SJSA1 (cell line): ENCODE measurements at regions not wholly inside any gene's neighbourhood (a gene's known extent, or its start where the extent isn't known, plus 50 kb on each side); places are given as distances from the start of the nearest gene placed in this dataset.
A peak's percentile ranks its signal among the peaks of the same experiment; 100 is the strongest.

ENCODE experiments used
- DNase-seq, 2 experiments: peaks; one replicate each; pipeline ENCODE4 v3.0.0-alpha.2; 2015 to 2020; ENCODE audit warnings: low spot score in 2 of 2, low read depth in 1 of 2
- H3K27ac ChIP-seq: fragments of 250-450 bp; sonication (Bioruptor Pico); 2 replicates; pipeline ENCODE4 v1.5.1; 2020; ENCODE audit warnings: mild to moderate bottlenecking, moderate library complexity
- H3K27me3 ChIP-seq: fragments of 250-450 bp; sonication (Bioruptor Pico); replicated peaks from 2 replicates; pipeline ENCODE4 v1.5.1; 2020; ENCODE audit warnings: mild to moderate bottlenecking, moderate library complexity
- H3K36me3 ChIP-seq: fragments of 250-450 bp; sonication (Bioruptor Pico); 2 replicates; pipeline ENCODE4 v1.5.1; 2020; ENCODE audit warnings: mild to moderate bottlenecking
- H3K4me1 ChIP-seq: fragments of 250-450 bp; sonication (Bioruptor Pico); replicated peaks from 2 replicates; pipeline ENCODE4 v1.6.1; 2021; ENCODE audit warnings: mild to moderate bottlenecking
- H3K4me3 ChIP-seq: fragments of 250-450 bp; sonication (Bioruptor Pico); 2 replicates; pipeline ENCODE4 v1.5.1; 2020; ENCODE audit warnings: mild to moderate bottlenecking
- H3K9me3 ChIP-seq: fragments of 250-450 bp; sonication (Bioruptor Pico); replicated peaks from 2 replicates; pipeline ENCODE4 v1.5.1; 2020; ENCODE audit warnings: mild to moderate bottlenecking

DNA sequence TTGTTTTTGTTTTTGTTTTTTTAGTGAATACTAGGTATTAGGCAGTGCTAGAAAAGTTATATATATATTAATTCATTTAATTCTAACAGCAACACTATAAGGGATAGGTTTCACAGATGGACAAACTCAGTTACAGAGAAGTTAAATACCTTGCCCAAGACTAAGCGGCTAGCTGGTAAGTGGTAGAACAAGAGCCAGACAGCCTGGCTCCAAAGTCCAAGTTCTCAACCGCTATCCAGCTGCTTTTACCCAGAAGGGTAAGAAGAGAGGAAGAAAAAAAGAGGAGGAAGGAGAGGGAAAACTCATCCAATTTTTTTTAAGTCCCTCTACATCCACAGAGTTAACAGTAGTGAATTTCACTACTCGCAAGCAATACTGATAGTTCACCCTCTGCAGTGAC is 217.0 kb downstream of the SPRY2 start:
- Histone ChIP-seq H3K36me3 (no peaks in the 10 kb centered on the region), H3K4me3 (no peak overlapping the region), H3K27me3 (no peaks in the 10 kb centered on the region), H3K9me3 (no peaks in the 10 kb centered on the region), H3K4me1 (peaks cover 7% of the 10 kb centered on the region), H3K27ac (no peak overlapping the region)
- no peak for DNase-seq

DNA sequence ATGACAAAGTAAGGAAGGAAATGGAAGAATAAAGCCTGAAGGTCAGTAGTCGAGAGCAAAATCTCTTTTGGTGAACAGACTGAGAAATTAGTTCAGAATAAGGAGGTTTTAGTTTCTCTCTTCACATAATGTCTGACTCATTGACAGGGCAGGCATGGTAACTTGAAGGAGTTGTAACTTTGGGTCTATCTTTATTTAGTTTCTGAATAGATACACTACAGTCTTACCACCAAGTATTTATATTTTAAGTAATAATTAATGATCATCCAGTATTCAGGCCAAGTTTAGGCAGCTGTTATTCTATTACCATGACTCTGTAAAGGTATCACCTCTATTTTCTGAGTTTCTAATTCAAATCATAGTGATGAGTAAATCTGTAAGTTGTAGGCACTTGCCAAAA is 219.9 kb downstream of the SPRY2 start:
- H3K27ac ChIP-seq, result no peak overlapping the region
- H3K4me1 ChIP-seq, result peaks cover 19% of the 10 kb centered on the region
- H3K9me3 ChIP-seq, result no peaks in the 10 kb centered on the region
- H3K4me3 ChIP-seq, result no peak overlapping the region
- no peaks in the 10 kb centered on the region for H3K36me3 ChIP-seq
- DNase-seq, result no peak
- H3K27me3 ChIP-seq, result no peaks in the 10 kb centered on the region

DNA sequence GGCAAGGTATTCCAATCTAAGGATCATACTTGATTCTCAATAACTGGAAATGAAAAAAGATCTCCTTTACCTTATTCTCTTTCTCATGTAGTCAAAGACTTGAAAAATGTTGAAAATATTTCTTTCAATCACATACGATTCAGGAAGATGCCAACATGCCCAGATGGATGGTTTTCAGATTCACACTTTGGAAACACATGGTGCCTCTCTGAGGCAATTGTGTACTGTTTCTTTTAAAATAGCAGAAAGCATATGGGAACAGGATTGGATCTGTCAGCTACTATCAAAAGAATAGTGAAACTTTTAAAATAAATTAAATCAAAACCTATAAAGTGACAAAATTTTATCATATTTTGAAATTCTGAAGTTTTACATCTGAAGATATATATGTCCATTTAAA is 222.4 kb downstream of the SPRY2 start:
- Histone ChIP-seq H3K27ac (no peak overlapping the region), H3K9me3 (no peaks in the 10 kb centered on the region), H3K36me3 (no peaks in the 10 kb centered on the region), H3K27me3 (no peaks in the 10 kb centered on the region), H3K4me1 (peaks cover 33% of the 10 kb centered on the region), H3K4me3 (no peak overlapping the region)
- DNase-seq, result no peak

DNA sequence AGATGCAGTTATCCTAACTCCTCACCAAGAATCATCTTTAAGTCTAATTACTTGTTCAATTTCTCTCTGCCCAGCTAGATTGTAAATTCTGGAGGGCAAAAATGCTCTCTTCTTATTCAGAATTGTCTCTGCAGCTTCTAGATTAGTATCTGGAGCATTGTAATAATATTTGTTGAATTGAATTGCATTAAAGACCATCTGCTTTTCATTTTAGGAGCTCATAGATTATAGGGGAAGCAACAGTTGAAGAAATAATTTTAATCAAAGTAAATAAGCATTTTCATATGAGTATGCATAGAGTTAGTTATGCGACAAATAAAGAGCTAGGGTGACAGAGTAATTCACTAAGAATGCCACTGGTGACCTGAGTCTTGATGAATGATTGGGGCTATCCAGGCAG is 222.8 kb downstream of the SPRY2 start:
- Histone ChIP-seq H3K27ac (no peak overlapping the region), H3K36me3 (no peaks in the 10 kb centered on the region), H3K4me1 (peaks cover 36% of the 10 kb centered on the region), H3K4me3 (no peak overlapping the region), H3K27me3 (no peaks in the 10 kb centered on the region), H3K9me3 (no peaks in the 10 kb centered on the region)
- no peak for DNase-seq

- no peaks in the 10 kb centered on the region for H3K27me3 ChIP-seq
- no peaks in the 10 kb centered on the region for H3K36me3 ChIP-seq
- no peak overlapping the region for H3K27ac ChIP-seq
- no peaks in the 10 kb centered on the region for H3K9me3 ChIP-seq
- peaks cover 38% of the 10 kb centered on the region for H3K4me1 ChIP-seq
- no peak for DNase-seq
- H3K4me3 ChIP-seq, result no peak overlapping the region
Measured at GRCh38 chr13:80117515-80117914, 223.4 kb downstream of the SPRY2 start.

GRCh38 chr13:80116107-80116506 is 224.8 kb downstream of the SPRY2 start:
- Histone ChIP-seq H3K4me1 (peaks cover 38% of the 10 kb centered on the region), H3K27ac (no peak overlapping the region), H3K9me3 (no peaks in the 10 kb centered on the region), H3K27me3 (no peaks in the 10 kb centered on the region), H3K4me3 (no peak overlapping the region), H3K36me3 (no peaks in the 10 kb centered on the region)
- peak; percentile 60 to 80 for DNase-seq

DNA sequence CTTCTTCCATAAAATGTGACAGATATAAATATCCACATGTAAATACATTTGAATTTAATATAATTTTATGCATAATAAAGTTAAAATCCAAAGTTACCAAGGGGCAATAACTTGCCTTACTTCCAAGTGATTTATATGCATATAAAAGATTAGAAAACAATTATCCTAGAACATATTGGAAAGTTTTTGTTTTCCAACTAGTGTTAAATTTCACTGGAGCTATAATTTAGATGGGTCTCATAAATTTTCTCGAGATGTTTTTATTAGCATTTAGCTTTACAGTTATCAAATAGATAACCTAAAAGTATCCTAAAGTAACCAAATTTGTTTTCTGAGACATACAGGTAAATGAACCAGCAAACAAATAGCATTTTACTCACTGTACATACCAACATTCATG is 225.3 kb downstream of the SPRY2 start:
- H3K4me3 ChIP-seq, result no peak overlapping the region
- peaks cover 38% of the 10 kb centered on the region for H3K4me1 ChIP-seq
- H3K27me3 ChIP-seq, result no peaks in the 10 kb centered on the region
- H3K27ac ChIP-seq, result no peak overlapping the region
- H3K36me3 ChIP-seq, result no peaks in the 10 kb centered on the region
- no peak for DNase-seq
- H3K9me3 ChIP-seq, result no peaks in the 10 kb centered on the region

DNA sequence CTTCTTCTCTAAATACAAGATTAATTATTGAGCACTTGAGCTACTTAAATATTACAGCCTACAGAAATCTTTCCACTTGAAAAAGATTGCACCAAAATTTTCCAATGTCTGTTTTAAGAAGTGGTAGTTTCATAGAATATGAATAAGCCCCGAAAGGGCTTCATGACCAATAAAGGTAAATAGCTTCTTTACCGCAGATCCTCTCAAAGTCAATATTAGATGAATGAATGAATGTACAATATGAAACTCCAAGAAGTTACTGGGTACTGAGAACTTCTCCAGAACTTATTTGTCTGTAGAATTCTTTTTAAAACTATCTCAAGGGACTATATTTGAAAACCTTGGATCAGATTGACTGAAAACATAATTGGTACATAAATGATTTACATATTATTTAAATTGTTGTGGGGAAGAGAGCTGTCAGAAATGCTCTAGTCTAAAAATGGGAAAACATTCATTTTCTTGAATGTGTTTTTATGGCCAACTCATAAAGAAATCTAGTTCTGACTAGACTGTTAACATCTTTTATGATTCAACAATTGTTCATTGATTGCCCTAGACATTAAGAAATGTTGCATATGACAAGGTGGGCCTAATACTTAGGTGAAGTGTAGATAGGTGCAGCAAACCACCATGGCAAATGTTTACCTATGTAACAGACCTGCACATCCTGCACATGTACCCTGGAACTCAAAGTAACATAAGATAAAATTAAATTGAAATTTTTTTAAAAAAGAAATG is 227.0 kb downstream of the SPRY2 start:
- no peak for DNase-seq
- Histone ChIP-seq H3K27me3 (no peaks in the 10 kb centered on the region), H3K36me3 (no peaks in the 10 kb centered on the region), H3K27ac (no peak overlapping the region), H3K4me3 (no peak overlapping the region), H3K9me3 (no peaks in the 10 kb centered on the region), H3K4me1 (peaks cover 37% of the 10 kb centered on the region)

DNA sequence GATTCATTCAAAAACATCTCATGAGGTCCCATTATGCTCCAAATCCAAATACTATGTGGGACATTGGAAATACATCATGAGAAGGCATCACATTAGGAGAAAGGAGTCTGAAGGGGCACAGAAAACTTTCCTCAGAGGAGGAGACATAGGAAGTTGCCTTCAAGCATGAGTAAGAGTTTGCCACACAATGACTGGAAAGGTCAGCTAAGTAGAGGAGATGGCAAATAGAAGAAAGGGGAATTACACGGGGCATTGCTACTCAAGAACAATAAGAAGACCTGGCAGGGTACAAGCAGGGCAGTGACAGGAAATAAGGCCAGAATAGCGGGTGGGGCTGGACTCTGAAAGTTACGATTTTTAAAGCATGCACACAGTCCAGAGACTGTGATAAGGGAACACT is 231.6 kb downstream of the SPRY2 start:
- Histone ChIP-seq H3K4me1 (peaks cover 11% of the 10 kb centered on the region), H3K4me3 (no peak overlapping the region), H3K27ac (no peak overlapping the region), H3K27me3 (no peaks in the 10 kb centered on the region), H3K9me3 (no peaks in the 10 kb centered on the region), H3K36me3 (no peaks in the 10 kb centered on the region)
- DNase-seq, result no peak

DNA sequence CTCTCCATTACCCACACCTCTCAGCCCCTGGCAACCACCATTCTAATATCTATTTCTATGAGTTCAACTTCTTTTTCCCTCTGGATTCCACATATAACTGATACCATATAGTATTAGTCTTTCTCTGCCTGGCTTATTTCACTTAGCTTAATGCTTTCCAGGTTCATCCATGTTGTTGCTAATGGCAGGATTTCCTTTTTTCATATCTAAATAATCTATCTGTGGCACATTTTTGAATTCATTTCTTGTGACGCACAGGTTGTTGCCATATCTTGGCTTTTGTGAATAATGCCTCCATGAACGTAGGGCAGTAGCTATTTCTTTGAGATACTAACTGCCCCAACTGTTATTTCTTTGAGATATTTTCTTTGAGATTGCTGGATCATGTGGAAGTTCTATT is 235.6 kb downstream of the SPRY2 start:
- no peak overlapping the region for H3K27ac ChIP-seq
- no peaks in the 10 kb centered on the region for H3K36me3 ChIP-seq
- no peak overlapping the region for H3K4me3 ChIP-seq
- H3K4me1 ChIP-seq, result peaks cover 6% of the 10 kb centered on the region
- no peaks in the 10 kb centered on the region for H3K9me3 ChIP-seq
- H3K27me3 ChIP-seq, result no peaks in the 10 kb centered on the region
- DNase-seq, result no peak

DNA sequence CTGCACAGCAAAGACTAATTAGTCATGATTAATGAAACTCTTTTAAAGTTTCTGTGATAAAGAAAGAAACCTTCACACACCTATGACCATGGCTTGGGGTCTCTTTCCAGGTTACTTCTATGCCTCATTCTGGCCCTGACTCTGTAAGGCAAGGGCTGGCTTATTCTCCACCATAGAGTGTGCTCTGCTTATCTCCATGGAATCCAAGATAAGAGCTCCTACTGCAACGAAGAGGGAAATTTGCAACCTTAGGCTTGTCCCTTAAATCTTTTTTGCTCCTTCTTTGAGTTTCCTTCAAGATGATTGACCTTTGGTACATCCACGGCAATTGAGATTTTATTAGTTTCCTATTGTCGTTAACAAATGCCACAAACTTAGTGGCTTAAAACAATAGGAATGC is 239.9 kb downstream of the SPRY2 start:
- Histone ChIP-seq H3K27me3 (no peaks in the 10 kb centered on the region), H3K4me3 (no peak overlapping the region), H3K36me3 (no peaks in the 10 kb centered on the region), H3K27ac (no peak overlapping the region), H3K4me1 (no peaks in the 10 kb centered on the region), H3K9me3 (no peaks in the 10 kb centered on the region)
- DNase-seq, result no peak

DNA sequence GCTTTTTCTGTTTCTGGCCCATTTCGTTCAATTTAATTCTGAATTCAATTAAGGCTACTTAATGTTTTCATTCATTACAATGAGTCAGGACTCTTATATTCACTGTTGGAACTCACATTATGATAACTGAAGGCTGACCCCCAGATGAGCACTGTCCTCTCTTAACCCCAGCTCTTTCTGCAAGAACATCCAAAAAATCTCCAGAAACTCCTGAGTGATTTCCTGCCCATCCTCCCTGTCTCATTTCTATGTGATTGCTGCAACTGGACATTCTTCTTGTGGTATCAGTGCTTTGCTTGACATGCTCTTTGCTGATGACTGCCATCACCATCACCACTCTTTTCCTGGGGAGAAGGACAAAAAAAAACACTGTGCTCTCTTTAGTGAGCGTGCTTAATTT is 240.3 kb downstream of the SPRY2 start:
- no peaks in the 10 kb centered on the region for H3K27me3 ChIP-seq
- no peak overlapping the region for H3K4me3 ChIP-seq
- no peaks in the 10 kb centered on the region for H3K36me3 ChIP-seq
- H3K9me3 ChIP-seq, result no peaks in the 10 kb centered on the region
- H3K4me1 ChIP-seq, result no peaks in the 10 kb centered on the region
- DNase-seq, result no peak
- H3K27ac ChIP-seq, result no peak overlapping the region

GRCh38 chr13:80097561-80097960 is 243.4 kb downstream of the SPRY2 start:
- Histone ChIP-seq H3K27me3 (no peaks in the 10 kb centered on the region), H3K9me3 (no peaks in the 10 kb centered on the region), H3K4me1 (no peaks in the 10 kb centered on the region), H3K27ac (no peak overlapping the region), H3K4me3 (no peak overlapping the region), H3K36me3 (no peaks in the 10 kb centered on the region)
- no peak for DNase-seq

DNA sequence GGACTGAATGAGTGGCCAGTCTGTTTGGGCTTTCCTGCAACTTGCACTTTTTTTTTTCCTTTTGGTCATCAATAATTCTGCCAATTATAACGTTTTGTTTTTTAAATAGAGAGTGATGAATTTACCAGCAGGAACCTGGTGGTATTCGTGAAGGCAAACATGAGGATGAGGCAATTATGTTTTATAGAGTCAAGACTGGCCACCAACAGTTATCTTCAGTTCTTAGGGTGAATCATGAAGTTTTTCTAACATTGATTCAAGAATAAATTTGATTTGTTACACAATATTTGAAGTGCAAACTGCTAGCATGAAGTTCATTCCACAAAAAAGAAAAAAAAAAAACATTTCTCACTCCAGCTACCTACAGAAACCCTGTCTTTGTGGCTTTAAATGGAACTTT is 244.5 kb downstream of the SPRY2 start:
- no peaks in the 10 kb centered on the region for H3K36me3 ChIP-seq
- H3K9me3 ChIP-seq, result no peaks in the 10 kb centered on the region
- no peak overlapping the region for H3K27ac ChIP-seq
- no peak overlapping the region for H3K4me3 ChIP-seq
- H3K27me3 ChIP-seq, result no peaks in the 10 kb centered on the region
- no peaks in the 10 kb centered on the region for H3K4me1 ChIP-seq
- DNase-seq, result no peak

DNA sequence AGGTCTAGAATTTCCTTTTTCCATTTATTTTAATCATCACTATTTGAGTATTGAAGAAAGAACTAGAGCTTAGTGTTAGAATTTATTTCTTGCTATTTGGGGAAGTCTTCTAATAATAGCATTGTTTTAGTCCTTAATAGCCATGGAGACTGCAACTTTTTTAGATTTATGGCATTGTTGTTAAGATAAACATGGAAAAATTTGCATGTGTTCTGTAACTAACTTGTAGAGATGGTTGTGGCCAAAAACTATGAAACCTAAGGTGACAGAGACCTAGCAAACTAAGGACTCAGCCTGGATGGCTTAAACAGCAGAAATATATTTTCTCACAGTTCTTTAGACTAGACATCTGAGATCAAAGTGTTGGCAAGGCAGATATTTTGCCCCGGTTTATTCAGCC is 246.4 kb downstream of the SPRY2 start:
- Histone ChIP-seq H3K27me3 (no peaks in the 10 kb centered on the region), H3K4me1 (no peaks in the 10 kb centered on the region), H3K9me3 (no peaks in the 10 kb centered on the region), H3K27ac (no peak overlapping the region), H3K4me3 (no peak overlapping the region), H3K36me3 (no peaks in the 10 kb centered on the region)
- no peak for DNase-seq
